Hematopoietic multipotent progenitor cell (in vitro differentiated cells): ENCODE measurements at regions not wholly inside any gene's neighbourhood (a gene's known extent, or its start where the extent isn't known, plus 50 kb on each side); places are given as distances from the start of the nearest gene placed in this dataset.

ENCODE experiments used
- DNase-seq, 3 donors: peaks; one replicate each; pipeline ENCODE4 v3.0.0-alpha.2; 2011 to 2015; ENCODE audit warnings: low read depth in 2 of 3, low spot score in 2 of 3

DNA sequence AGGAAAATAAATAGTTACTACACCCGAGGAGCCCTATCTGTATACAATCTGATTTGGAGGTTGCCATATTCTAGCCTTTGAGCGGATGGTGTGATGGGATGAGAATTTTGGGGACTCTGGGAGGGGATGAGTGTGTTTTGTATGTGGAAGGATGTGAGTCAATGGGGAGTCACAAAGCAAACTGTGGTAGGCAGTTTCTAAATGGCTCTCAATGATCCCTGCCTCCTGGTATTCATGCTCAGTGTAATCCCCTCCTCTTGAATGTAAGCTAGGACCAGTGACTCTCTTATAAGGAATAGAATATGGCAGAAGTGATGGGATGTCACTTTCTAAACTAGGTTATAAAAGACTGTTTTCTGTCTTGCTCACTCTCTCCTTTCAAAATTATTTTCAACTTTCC, 205.7 kb upstream of the RIOK2 start:
- no peak for DNase-seq

DNA sequence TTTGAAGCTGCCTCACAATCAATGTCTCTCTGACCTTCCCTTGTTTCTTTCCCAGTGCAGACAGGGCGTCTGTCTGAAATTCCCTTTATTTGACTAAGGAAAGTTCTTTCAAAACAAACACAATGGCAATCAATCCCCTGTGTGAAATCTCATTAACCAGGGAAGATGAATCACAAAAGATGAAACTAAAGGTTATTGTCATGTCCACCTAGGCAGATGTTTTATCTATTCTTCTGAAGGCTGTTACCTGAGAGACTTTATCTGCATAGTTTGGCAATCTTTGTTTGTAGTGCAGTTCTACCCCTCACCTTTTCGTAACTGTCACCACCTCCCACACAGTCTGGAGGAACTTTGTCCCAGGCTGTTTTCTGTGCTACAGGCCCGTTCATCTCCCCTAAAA, 217.5 kb upstream of the RIOK2 start:
- no peak for DNase-seq

DNA sequence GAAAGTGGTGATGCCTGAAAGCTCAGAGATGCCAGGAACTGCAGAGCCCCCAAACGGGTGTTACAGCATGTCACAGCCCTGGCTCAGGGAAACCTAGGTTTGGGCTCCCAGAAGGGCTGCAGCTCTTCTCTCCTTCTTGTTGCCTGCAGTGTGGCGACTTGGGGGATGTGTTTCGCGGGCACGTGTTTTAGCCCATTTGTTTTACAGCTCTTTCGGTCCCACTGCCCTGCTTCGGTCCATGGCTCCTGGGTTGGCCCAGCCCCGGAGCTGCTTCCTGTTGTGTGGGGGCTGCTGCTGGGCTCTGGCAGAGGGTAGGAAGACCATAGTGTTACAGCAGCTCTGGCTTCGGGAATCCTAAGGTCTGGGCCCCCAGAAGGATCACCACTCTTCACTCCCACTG, 222.9 kb upstream of the RIOK2 start:
- no peak for DNase-seq

DNA sequence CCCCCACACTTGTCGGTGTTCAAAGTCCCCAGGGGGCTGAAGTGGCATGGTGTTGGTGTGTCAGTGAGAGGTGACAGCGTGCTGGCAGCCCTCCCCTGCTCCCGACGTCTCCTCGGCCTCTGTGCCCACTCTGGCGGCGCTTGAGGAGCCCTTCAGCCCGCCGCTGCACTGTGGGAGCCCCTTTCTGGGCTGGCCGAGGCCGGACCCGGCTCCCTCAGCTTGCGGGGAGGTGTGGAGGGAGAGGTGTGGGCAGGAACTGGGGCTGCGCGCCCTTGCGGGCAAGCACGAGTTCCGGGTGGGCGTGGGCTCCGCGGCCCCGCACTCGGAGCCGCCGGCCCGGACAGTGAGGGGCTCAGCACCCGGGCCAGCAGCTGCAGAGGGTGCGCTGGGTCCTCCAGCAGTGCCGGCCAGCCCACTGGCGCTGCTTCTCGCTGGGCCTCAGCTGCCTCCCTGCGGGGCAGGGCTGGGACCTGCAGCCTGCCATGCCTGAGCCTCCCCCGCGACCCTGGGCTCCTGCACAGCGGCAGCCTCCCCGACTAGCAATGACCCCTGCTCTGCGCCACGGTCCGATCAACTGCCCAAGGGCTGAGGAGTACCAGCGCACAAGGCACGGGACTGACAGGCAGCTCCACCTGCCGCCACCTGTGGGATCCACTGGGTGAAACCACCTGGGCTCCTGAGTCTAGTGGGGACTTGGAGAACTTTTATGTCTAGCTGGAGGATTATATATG, 224.1 kb upstream of the RIOK2 start:
- DNase-seq: no peak

DNA sequence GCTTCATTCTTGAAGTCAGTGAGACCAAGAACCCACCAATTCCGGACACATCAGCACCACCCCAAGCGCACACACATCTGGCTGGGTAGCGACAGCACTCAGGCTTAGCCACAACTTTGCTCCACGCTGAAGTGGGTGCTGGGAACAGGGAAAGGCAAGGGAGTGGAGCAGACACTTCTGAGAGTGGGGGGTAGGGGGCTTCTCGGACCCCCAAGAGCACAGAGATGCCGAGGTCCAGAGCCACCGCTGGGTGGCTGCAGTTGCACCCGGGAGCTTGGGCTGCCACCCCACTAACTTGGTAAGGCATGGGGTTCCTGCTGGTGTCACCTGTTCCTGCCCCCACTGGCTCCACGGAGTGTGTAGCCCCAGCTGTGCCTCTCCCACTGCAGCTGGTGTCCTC, 225.3 kb upstream of the RIOK2 start:
- DNase-seq: no peak

DNA sequence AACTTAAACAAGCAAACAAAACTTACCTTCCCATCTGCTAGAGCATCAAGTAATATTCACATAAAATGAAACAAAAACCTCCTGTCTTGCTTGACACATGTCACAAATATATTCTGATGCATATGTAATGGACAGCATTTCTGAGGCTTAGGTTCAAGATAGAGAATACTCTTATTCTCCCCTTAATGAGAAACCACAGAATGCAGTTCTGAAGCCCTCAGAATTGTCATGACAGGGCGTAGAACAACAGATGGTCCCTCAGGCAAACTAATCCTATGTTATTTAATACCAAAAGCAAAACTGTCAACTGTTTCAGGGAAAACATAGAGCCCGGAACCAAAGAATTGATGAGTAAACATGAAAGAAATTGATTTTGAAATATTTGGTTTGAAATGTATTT, 229.9 kb upstream of the RIOK2 start:
- DNase-seq: no peak

DNA sequence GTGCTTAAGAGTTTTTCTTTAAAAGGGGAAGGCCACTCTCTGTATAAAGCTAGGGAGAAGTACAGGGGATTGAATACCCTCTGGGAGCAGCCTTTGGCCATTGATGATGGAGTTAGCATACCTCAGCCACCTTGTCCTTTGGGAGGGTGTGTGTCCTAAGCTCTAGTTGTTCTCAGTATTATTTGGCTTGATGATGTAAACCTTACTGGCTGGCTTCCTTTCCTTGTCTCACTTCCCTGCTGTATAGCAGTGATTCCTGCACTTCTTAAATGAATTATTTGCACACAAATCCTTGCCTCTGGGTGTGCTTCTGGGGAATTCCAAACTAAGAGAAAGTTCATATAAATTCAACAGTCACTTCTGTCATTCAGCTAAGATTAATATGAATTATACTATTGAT, 234.9 kb upstream of the RIOK2 start:
- DNase-seq: no peak

DNA sequence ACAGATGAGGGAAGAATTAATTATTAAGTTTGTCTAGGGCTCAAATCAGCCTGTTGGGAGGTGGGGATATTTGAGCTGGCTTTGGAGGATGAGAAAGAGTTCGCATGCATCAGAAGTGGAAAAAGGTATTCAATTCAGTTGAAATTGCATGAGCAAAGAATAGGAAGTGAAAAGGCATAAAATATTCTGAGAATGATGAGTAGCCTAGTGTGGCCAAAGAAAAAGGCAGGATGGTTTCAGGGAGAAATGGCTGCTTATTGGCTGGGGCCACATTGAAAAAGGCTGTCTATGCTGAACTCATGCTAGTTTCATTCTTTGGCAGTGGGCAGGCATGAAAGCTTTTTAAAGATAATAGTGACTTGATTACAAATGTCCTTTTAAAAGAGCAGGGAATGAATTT, 235.4 kb upstream of the RIOK2 start:
- no peak for DNase-seq

DNA sequence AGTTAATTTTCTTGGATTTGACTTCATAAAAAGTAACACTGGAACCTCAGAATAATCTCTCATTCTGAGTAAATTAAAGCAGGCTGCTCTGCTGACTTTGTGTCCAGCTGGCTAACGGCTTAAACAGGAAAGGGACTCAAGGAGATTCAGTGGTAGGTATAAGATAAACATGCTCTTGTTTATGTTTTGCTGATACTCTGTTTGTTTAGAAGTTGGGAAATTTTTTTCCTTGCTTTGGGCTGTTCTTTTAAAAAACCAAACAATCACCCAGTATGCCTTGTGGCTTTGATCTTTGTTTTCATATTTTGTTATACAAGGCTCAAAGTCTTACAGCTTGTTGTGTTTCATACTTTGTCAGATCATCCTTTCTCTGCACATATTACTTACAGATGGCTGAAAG, 237.6 kb upstream of the RIOK2 start:
- no peak for DNase-seq

DNA sequence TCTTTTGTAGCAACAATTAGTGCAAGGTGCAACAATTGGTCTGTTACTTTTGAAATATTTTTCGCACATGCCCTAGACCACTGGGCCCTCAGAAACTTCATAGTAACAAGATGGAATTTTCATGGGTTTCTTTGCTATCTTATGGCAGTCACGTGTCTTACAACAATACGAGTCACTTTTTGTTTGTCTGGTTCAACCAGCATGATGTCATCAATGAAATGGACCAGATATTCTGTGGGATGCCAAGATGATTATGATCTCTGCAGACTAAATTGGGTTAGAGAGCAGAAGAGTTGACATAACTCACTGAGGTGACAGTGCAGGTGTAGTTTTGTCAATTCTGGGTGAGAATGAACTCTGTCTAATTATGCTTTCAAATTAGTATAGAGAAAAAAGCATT, 239.6 kb upstream of the RIOK2 start:
- DNase-seq: no peak

DNA sequence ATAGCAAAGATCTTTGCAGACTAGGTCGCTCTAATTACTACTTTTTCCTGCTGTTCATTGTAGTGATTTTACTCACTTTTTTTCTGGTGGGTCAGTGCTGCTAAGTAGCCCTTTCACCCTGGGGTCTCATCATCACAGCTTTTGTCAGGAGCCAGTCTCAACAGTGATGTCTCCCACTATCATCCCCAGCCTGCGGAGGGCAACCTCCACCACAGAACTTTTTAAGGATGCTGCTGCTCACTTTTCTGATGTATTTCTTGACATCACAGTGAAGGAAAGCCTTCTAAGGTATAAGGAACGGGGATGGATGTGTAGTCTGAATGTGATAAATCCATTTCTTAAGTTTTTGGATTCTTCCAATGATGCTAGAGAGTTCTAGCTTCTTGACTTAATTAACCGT, 242.5 kb upstream of the RIOK2 start:
- DNase-seq: peak in 2 of 3 donors; percentile 8 to 43

DNA sequence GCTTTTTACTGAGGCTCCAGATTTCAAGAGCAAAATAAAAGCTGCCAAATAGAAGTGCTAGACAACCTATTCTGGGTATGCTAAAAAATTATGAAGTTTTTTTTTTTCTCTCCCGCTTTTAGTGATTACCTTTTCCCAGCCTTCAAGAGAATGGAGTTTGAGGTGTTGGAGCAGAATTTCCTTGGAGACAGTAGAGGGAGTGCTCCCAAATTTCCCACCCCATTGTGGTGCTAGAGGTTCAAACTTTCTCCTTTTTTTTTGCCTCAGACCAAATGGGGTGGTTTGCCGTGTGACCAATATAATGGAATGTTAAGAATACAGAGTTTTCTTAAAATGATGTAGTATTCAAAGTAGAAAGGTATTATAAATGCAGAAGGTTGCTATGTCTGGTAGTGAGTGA, 244.2 kb upstream of the RIOK2 start:
- no peak for DNase-seq

DNA sequence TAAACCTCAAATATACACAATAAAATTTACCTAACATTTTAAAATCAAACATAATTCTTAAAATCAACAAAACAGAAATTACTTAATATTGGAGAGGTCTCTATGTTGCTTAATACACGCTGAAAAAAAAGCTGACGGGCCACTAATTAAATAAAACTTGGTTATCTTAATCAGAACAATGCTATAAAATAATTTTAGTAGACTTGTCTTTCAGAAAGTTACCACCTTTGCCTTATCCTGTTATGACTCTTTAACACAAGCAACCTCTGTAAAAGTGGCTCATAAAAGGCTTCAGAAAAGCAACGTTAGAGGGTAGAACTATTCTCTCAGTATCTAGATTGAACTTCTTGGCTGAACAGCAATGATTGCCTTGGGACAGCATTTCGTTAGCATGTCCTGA, 251.0 kb upstream of the RIOK2 start:
- no peak for DNase-seq

DNA sequence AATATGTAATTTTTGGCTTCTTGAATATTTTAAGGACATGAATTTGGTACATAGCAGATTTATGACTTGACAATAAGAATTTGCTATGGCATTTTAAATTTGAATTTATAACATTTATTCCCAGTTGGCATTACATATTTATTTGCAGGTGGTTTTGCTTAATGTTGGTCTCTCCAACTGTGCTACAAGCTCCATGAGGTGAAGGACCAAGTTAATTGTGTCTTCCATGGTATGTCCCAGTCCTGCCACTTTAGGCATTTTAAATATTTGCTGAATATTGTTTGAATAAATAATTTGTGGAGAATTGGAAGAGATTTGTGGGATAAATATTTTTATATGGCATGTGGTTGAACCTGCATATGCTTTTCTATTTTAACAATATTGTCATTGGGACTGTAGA, 253.4 kb upstream of the RIOK2 start:
- DNase-seq: no peak

DNA sequence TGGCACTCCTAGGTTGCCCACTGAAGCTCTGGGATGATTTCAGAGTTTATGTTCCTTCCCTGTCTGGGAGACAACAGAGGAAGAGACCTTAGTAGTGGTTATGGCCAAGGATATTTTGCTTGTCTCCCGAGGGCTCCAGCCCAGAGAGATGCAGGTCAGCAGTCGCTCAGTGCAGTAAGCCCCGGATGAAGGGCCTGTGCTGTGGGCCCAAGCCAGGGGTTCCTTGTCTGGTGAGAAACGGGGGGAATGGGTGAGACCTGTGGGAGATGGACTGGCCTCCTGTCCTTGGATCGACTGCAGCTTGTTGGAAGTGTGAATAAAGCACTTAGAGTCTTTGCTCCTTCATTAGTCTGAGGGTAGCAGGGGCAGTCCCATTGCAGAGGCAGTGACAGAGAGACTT, 260.7 kb upstream of the RIOK2 start:
- DNase-seq: no peak

DNA sequence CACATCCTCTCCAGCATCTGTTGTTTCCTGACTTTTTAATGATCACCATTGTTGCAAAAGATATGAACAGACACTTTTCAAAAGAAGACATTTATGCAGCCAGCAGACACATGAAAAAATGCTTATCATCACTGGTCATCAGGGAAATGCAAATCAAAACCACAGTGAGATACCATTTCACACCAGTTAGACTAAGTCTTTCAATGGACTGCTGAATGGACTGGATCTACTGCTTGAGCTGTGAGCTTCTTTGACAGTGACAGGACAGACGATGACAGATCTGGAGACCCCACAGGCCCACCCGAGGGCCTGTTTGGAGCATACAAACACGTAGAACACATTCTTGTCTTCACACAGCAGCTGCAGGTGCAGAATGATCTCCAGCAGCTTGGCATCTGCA, 266.1 kb upstream of the RIOK2 start:
- no peak for DNase-seq

DNA sequence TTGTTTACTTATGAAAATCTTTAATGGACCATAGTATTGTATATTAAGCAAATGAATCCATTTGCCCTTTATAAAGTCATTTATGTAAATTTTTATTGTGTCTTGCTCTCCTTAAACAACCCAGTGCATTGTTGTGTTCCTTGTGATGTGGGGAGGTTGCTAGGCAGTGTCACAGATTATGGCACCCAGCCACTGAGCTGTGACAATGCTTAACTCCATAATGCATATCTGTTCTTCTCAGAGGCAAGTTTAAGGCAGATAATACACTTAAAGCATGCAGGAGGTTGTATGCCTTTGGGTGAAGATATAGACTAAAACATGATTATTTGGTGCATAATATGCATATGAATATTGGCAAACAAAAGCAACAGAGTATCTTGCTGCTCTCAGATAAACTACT, 269.6 kb upstream of the RIOK2 start:
- no peak for DNase-seq

DNA sequence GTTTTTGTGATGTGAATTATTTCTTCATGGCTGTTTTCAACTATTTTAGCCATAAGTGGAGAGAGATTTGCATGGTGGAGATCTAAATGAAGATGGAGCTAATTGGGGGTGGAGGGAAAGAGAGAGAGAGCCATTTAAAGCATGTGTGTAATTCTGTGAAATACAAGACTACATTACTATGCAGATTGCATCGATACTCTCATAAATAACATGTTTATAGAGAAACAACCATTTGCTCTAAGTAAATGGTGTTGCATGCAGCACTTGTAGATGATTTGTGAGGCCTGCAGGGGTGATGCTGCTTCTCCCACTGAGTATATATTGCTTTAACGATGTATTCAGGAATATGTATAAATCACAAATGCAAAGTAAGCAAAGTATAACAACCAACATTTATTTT, 270.2 kb upstream of the RIOK2 start:
- DNase-seq: no peak

DNA sequence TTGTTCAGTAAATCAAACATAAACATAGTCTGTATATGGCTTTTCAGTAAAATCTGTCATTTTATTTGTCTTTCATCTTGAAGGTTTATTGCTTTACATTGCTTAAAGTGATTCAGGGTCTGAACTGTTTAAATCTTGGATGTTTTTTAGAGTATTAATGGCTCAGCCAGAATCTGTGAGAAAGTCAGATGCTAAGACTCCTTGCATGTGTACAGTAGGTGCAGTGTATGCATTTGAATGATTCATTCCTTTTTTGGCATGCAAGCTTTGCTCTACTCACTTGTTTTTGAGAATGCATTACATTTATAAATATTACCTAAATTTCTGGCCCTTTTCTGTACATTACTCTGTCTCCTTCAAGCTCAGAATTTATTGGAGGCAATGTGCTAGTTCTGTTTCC, 271.0 kb upstream of the RIOK2 start:
- DNase-seq: no peak

DNA sequence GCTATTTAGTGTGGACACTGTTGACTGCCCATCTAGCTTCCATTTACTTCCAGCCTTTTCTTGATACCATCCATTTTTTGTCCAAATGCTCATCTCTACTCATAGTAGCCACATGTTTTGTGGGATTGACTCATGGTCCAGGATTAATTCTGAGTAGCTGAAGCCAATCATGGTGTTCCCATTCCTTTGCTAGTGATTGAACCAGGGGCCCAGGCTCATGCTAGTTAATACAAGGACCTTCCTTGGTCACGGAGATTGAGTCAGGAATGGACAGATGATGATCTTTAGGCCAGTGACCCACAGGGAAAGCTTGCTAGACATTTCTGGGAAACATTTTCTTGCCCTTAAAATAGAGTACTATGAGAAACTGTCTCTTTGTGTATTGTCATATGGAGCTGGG, 272.9 kb upstream of the RIOK2 start:
- DNase-seq: no peak

DNA sequence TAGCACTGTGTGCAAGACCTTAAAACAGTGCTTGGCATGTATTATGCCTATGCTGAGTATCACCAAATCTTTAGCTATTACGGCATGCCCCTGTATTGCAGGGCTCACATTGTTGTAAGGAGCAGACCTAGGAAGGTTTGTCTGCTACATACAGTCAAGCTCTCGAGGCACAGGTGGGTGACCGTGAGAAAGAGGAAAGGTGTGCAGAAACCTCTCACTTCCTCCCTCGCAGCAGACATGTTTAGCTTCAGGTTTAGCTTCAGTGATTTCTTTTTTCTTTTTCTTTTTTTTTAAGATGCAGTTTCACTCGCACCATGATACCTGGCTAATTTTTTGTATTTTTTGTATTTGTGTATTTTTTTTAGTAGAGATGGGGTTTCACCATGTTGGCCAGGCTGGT, 275.8 kb upstream of the RIOK2 start:
- no peak for DNase-seq

DNA sequence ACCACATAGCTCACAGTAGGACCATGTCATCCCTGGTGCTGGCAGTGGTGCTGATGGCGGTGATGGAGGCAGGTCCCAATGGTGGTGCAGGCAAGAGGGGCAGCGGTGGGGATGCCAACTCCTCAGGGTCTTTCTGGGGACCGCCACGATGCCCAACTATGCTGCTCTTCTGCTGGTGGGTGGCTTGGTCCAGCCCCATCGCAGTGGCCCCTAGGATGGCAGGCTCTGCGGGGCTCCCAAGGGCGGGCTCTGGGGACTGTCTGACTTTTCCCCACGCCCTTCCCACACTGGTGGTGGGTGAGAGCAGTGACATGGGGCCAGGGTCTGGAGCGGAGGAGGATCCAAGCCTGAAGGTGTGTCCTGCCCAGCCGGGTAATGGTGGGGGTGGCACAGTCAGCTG, 288.9 kb upstream of the RIOK2 start:
- DNase-seq: no peak

DNA sequence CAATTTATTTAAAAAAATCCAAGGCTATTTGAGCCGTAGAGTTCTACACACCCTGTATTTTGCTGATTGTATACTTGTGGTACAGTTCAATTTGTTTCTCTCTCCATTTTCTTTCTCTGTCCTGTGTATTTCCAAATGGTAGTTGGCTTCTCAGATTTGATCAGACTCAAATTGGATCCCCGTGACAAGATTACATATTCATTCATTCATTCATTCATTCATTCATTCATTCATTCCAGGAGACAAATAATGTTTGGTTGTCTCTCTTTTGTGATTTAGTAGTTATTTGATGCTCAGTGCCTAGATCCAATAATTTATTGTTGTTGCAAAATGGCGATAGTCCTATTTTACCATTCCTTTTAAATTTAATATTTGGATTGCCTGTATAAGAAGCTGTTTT, 292.8 kb upstream of the RIOK2 start:
- no peak for DNase-seq
